GM18505 (cell line): ENCODE measurements at regions not wholly inside any gene's neighbourhood (a gene's known extent, or its start where the extent isn't known, plus 50 kb on each side); places are given as distances from the start of the nearest gene placed in this dataset.
A peak's percentile ranks its signal among the peaks of the same experiment; 100 is the strongest.

ENCODE experiments used
- ATAC-seq: cut with Tn5 transposase; IDR thresholded peaks from one replicate; pipeline ENCODE4 v1.9.1; 2021; ENCODE audit not compliant: unreplicated experiment
- POLR2A ChIP-seq: IDR thresholded peaks from 4 replicates; pipeline ENCODE4 v1.6.1; 2011; ENCODE audit warnings: borderline replicate concordance; ENCODE audit not compliant: insufficient read depth, insufficient read length; ENCODE audit errors: extremely low read depth

DNA sequence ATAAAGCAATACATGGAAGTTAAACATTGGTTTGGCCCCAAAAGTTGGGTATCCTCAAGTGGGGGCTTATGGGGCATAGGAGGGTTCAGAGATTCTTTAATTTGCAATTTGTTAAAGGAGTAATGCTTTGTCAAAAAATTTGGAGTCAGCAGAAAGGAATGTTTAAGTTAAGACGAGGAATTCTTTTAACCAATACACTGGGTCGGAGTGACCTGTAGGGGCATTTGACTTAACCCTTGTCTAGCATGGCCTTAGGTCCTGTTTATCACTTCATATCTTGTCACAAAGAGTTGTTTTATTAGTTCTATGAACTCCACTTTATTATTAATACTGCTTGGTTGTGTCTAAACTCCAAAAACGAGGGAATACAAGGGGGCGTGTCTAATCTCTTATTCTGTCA lies 656.1 kb upstream of the RORB start:
- ATAC-seq, result no peak
- no peak for TF ChIP-seq POLR2A

DNA sequence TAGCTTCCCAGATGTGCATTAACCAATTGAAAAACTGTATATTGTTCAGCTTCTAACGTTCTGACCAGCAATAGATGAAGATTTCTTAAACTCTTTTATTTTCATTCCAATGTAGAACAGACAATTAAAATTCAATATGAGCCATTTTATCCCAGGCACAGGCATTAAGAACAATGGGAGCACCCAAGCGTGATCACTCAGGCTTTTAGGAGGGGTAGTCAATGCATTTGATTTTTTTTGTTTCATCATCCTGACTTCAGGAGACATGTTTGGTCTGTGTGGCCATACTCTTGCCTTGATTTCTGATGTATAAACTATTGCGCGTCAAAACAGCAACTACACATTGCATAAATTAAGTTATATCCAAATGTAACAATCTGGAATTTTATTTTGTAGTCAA lies 653.0 kb upstream of the RORB start:
- no peak for ATAC-seq
- TF ChIP-seq POLR2A, result no peak

DNA sequence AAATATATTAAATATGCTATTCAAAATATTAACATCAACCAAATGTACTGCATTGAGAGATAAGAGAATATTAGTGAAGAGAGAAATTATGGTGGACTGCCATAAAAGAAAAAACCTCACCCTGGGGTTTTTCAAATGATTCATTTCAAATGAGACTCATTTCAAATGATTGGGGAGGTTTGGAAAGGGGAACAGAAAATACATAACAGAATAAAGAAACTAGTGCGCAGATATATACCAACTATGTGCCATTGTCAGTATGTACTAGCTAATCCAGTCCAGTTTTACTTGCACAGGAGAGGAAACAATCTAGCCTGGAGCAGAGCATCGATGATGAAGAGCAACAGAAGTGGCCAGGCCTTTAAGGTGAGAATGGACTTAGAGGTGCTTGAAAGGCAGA lies 651.6 kb upstream of the RORB start:
- TF ChIP-seq POLR2A, result no peak
- ATAC-seq, result no peak

DNA sequence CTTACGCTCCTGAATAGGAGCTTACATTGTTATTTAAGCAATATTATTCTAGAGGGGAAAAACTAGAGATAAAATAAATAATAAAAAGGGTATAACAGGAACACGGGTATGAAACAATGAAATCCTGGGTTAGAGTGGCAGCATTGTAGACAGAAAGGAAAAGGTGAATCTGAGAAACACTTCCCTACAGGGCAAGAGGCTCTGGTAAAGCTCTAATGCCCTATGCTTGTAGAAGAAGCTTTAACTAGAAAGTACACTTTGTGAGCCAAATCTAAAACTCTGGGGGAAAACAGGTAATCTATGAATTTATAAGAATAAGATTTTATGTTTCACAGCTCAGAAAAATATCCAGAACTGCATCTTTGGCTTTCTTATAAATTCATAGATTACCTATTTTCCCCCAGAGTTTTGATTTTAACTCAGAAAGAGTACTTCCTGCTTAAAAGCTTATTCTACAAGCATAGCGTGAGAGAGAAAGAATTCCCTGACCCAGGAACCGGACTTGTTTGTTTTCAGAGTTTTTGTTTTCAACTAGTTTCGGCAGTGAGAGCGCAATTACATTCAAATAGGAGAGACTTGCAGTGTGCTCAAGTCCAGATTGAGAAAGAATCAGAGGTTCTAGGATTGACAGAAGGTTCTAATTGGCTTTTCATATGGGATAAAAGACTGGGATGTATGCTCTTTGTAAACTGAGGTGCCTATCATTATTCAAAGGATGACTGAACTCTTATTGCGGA lies 651.0 kb upstream of the RORB start:
- ATAC-seq, result no peak
- TF ChIP-seq POLR2A, result no peak

DNA sequence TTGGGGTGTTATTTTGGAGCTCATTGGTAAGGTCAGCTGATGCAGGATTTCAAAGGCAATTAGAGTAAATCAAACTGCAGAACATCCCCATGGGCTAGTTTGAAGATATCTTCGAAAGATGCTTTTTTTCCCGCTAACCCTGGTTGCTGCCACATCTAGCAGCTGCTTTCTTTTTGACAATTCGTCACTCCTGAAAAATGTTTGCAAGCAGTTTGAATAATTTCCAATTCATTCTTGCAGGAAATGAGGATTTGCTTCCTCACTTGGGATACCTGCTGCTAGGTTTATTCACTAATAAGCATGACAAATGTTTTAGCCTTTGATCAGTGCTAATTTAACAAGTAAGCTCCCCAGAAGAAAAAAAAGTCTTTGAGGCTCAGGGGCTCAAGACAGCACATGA lies 649.6 kb upstream of the RORB start:
- no peak for TF ChIP-seq POLR2A
- no peak for ATAC-seq

DNA sequence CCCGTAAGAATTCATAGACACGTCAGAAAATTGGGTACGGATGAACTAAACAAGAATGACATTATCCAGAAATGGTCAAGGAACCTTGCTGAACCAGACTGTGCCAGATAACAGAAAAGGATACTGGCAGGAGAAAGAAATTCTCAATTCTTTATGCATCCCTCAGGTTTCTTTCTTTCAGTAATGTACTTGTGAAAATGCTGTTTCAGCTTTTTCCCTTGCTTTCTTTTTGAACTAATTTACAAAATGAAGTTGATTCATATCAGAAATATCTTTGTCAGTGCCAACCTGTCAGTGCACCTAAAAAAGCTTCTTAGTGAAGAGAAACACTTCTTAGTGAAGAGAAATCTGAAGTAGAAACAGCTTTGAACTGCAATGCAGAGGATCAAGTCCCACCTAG lies 643.6 kb upstream of the RORB start:
- no peak for ATAC-seq
- TF ChIP-seq POLR2A, result no peak

DNA sequence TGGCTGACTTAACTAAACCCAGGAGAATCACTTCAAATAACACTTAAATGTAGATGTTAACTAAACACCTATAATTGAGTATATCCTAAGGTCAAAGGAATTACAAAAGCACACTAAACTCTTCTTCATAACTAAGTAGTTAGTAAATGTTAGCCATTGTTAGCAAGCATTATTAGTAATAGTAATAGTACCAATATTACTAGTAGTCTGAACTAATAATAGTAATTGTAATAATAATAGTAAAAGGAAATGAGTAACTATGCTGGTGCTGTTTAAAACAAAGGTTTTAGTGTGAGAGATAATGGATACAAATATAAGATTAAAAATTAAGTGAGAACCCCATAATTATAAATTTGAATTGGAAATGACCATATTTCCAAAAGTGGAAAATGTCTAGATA lies 641.9 kb upstream of the RORB start:
- TF ChIP-seq POLR2A, result no peak
- ATAC-seq, result no peak

DNA sequence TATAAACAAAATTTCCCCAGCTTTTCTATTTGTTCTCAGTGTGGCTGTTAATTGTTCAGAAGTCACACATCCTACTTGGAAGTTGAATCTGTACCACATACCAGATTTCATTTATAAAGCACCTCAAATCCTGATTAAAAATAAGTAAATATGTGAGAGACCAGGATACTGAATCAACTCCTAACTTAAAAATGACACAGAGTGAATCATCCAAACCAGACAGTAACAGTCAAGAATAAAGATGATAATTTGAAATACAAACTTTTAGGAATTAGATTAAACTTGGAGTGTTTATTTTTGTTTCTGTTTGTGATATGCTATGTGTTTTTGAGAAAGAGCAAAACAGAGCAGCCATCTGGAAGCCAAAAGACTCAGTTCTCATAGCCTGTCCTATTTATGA lies 633.2 kb upstream of the RORB start:
- ATAC-seq, result no peak
- no peak for TF ChIP-seq POLR2A

DNA sequence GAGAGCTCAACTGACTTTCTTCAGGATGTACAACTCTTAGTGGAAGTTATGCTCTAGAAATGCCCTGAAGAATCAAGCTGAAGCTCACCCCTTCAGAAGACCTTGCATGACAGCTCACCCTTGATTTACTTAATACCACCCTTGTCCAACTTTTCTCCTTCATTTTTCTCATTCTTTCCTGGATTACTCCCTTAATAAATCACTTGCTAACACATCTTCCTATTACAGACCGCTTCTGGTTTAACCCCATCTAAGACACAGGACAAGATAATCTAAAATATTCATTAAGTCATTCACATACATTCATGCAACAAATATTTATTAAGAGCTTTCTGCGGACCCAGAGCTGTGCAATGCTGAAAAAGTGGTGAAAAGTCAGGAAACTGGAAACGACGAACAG lies 630.7 kb upstream of the RORB start:
- no peak for TF ChIP-seq POLR2A
- ATAC-seq, result no peak

DNA sequence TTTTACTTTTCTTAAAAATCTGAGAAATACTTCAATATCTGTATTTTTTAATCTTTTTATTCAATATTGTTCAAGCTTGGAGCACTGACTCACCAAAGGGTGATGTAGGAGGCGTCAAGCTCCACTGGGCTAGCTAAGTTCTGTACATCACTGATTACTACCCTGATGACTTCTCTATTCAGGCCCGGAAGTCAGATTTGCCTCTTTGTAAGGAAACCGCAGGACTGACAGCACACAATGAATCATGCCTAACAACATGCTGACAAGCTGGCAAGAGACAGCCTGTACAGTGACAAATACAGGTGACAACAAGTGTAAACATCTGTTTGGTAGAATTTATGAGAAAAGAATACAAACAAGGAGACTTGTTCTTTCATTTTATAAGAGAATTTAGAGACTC lies 627.9 kb upstream of the RORB start:
- peak; percentile 100 for ATAC-seq
- no peak for TF ChIP-seq POLR2A

DNA sequence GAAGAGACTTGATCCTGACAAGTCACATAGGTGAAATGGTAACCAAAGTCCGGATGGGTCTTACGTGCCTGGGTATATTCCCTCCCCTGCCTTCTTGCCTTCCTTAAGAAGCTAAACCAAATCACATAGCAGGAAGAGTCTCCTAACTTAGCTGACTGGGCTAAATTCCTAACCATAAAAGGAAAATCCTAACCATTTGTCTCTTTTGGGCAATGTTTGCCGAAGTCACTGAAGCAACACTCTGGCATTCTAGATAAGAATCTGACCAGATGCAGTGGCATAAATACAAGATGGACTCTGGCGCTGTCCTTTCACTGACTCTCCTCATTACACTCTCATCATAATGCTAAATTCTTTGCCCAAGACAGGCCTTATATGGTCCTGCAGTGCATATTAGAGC lies 625.5 kb upstream of the RORB start:
- no peak for TF ChIP-seq POLR2A
- ATAC-seq, result no peak

DNA sequence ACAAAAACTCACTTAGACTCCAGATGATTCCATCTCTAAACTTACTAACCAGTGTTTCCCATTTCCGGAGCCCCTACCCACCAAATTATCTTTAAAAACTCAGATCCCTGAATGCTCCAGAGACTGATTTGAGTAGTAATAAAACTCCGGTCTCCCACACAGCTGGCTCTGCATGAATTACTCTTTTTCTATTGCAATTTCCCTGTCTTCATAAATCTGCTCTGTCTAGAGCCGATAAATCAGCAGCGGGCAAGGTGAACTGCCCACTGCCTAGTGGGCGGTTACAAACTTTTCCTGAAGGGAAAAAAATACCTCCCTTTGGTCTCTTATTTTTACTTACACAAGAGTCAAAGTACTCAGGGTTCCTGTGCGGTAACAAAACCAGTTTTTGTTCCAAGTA lies 624.4 kb upstream of the RORB start:
- ATAC-seq, result no peak
- no peak for TF ChIP-seq POLR2A

DNA sequence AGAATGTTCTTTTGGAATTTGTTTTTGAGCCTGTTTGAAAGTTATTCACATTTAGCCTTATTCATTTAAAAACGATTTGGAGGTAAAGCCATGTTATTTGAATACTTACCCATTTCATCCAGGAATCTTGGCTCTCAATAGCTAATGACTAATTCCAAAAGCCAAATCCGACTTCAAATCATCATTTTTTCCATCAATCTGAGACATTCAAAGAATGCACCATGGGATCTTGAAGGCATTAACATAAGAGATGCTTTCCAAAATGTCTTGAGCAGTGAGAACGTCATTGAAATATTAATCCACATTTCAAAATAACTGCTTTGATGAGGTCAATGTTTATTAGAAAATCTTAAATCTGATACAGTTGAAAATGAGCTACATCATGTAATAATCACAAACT lies 617.0 kb upstream of the RORB start:
- TF ChIP-seq POLR2A, result no peak
- ATAC-seq, result no peak

DNA sequence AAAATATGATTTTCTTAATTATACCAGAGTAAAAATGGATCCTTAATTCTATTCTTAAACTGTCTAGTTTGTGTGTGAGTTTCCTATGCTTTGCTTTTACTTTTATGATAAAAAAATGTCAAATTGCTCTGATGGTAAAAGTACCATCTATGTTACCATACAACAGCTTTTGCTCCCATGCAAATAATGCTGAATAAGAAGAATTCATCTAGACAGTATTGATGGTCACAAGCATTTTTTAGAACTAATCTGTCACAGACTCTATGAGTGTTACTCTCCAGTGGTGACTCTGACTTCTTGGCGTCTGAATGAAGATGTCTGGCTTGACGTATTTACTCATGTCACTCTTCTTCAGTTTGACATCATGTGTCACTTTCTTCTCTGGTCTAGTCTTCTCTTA lies 608.1 kb upstream of the RORB start:
- no peak for TF ChIP-seq POLR2A
- ATAC-seq, result no peak
